ENCODE measurements at regions not wholly inside any gene's neighbourhood (a gene's known extent, or its start where the extent isn't known, plus 50 kb on each side); places are given as distances from the start of the nearest gene placed in this dataset.
"Not testable (repeated sequence)": the region's sequence is repeated elsewhere in the genome, so short reads cannot be mapped to it uniquely, and the experiment has no call there.

DNA sequence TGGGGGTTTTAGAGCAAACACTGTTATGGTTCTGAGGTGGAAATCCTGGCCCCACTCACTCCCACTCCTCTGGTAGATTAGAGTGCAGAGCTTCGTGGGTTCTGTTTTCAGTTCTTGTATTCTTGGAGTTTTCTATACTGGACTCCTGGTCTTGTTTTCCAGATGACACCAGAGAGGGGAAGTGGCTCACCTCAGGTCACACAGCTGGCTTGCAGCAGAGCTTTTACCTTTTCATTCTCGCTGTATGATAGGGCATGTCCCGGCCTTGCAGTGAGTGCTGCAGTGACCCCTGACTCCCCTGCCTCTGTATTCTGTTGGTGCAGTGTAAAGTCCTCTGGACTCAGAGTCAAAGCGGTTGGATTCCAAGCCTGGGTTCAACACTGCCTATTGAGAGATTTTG is 148.9 kb upstream of the MEX3C start:
- TF ChIP-seq, protein P1, sequence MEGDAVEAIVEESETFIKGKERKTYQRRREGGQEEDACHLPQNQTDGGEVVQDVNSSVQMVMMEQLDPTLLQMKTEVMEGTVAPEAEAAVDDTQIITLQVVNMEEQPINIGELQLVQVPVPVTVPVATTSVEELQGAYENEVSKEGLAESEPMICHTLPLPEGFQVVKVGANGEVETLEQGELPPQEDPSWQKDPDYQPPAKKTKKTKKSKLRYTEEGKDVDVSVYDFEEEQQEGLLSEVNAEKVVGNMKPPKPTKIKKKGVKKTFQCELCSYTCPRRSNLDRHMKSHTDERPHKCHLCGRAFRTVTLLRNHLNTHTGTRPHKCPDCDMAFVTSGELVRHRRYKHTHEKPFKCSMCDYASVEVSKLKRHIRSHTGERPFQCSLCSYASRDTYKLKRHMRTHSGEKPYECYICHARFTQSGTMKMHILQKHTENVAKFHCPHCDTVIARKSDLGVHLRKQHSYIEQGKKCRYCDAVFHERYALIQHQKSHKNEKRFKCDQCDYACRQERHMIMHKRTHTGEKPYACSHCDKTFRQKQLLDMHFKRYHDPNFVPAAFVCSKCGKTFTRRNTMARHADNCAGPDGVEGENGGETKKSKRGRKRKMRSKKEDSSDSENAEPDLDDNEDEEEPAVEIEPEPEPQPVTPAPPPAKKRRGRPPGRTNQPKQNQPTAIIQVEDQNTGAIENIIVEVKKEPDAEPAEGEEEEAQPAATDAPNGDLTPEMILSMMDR (IDR thresholded peaks at IDR 0.05), result no peak
- no peak for TF ChIP-seq POLR2A (IDR thresholded peaks at IDR 0.05; ENCODE audit: low read depth)
- TF ChIP-seq EP300 (IDR thresholded peaks at IDR 0.05), result no peak
- TF ChIP-seq POLR2AphosphoS5 (IDR thresholded peaks at IDR 0.05), result no peak
- WGBS, result 75% methylated on average over 4 of the region's 4 CpGs

DNA sequence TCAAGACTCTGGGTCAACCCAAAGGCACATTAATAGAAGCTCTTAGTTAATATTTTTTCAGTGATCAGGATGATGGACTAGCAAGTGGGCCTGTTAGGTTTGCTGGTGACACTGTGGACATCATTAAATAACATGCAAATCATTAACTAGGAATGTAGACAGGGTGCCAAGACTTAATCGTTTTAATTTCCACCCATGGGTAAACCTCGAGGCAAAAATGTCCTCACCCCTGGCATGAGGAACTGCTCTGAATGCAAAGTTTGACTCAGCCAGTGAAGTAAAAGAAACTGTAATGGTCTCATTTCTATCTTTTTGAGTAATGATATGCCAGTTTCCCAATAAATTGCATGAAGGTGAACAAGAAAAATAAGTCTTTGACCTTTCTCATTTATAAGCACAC is 152.6 kb upstream of the MEX3C start:
- intact Hi-C loops (cut with DNase I), result no loop called here

More for the DNA sequence above, 148.9 kb upstream of the MEX3C start:
- Histone ChIP-seq H3K36me3 (no peaks in the 10 kb centered on the region), H3K4me1 (no peaks in the 10 kb centered on the region), H3K4me3 (no peak overlapping the region), H3K9me3 (peaks cover 0 to 14% (median 0%) of the 10 kb centered on the region in 4 donors), H3K27ac (replicated peaks in 1 of 4) (no peak overlapping the region), H3K27me3 (no peaks in the 10 kb centered on the region)
- intact Hi-C loops (cut with DNase I), result no loop called here
- DNase-seq (ENCODE audit: extremely low spot score), result no peak

DNA sequence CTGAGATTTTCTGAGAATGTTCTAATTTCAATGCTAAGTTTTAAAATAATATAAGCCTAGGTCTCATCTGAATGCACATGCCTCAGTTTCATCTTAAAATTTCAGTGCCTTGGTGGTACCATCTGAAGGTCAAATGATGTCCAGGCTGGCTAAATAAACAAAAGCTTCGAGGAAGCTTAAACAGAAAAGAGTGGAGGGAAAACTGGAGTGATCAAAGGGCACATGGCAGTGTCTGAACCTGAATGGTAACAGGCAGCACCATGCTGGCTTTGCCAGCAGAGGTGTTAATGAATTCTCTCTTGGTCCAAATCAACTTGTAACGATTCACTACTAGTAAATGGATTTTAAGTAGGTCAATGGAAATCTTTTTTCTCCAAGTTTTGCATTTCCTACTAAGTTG is 158.4 kb upstream of the MEX3C start:
- no peak for DNase-seq (ENCODE audit: extremely low spot score)
- TF ChIP-seq POLR2AphosphoS5 (IDR thresholded peaks at IDR 0.05) (no peak), POLR2A (IDR thresholded peaks at IDR 0.05; ENCODE audit: low read depth) (no peak), EP300 (IDR thresholded peaks at IDR 0.05) (no peak)
- TF ChIP-seq, protein P1 (IDR thresholded peaks at IDR 0.05), result no peak
- H3K36me3 ChIP-seq, result no peaks in the 10 kb centered on the region
- WGBS, result 37% methylated on average over 2 of the region's 2 CpGs
- no peak overlapping the region for H3K4me3 ChIP-seq
- no peaks in the 10 kb centered on the region for H3K9me3 ChIP-seq
- H3K27ac ChIP-seq (replicated peaks in 1 of 4), result no peak overlapping the region
- intact Hi-C loops (cut with DNase I), result no loop called here
- H3K4me1 ChIP-seq, result peaks cover 0 to 1% (median under 1%) of the 10 kb centered on the region in 4 donors
- H3K27me3 ChIP-seq, result no peaks in the 10 kb centered on the region

More for the DNA sequence above, 152.6 kb upstream of the MEX3C start:
- Histone ChIP-seq H3K36me3 (no peaks in the 10 kb centered on the region), H3K4me1 (no peaks in the 10 kb centered on the region), H3K9me3 (peaks cover 0 to 6% (median 0%) of the 10 kb centered on the region in 4 donors), H3K27me3 (no peaks in the 10 kb centered on the region), H3K4me3 (no peak overlapping the region), H3K27ac (replicated peaks in 1 of 4) (no peak overlapping the region)
- TF ChIP-seq POLR2A (IDR thresholded peaks at IDR 0.05; ENCODE audit: low read depth), result no peak
- DNase-seq (ENCODE audit: extremely low spot score), result no peak
- 50% methylated on average over 2 of the region's 2 CpGs for WGBS

GRCh38 chr18:51360301-51360700 is 162.8 kb upstream of the MEX3C start:
- DNase-seq (ENCODE audit: extremely low spot score); H3K9me3 ChIP-seq; H3K27me3 ChIP-seq; H3K36me3 ChIP-seq; H3K4me3 ChIP-seq; intact Hi-C loops (cut with DNase I); H3K27ac ChIP-seq (replicated peaks in 1 of 4): not testable (repeated sequence)
- peaks cover 10% of the 10 kb centered on the region in 4 donors for H3K4me1 ChIP-seq
- WGBS, result 92% methylated on average over 7 of the region's 10 CpGs

- intact Hi-C loops (cut with DNase I), result no loop called here
- 56% methylated on average over 6 of the region's 6 CpGs for WGBS
- H3K4me3 ChIP-seq, result no peak overlapping the region
- no peak for DNase-seq (ENCODE audit: extremely low spot score)
- peak overlapping the region in 1 of 4 donors; percentile 11 for H3K27ac ChIP-seq (replicated peaks in 1 of 4)
- H3K27me3 ChIP-seq, result no peaks in the 10 kb centered on the region
- H3K36me3 ChIP-seq, result no peaks in the 10 kb centered on the region
- no peaks in the 10 kb centered on the region for H3K9me3 ChIP-seq
- peaks cover 10% of the 10 kb centered on the region in 4 donors for H3K4me1 ChIP-seq
- TF ChIP-seq, protein P1 (IDR thresholded peaks at IDR 0.05), result no peak
- peak in 1 of 2 donors; percentile 8 for TF ChIP-seq POLR2AphosphoS5 (IDR thresholded peaks at IDR 0.05)
Measured at GRCh38 chr18:51361130-51361860, 163.8 kb upstream of the MEX3C start.

DNA sequence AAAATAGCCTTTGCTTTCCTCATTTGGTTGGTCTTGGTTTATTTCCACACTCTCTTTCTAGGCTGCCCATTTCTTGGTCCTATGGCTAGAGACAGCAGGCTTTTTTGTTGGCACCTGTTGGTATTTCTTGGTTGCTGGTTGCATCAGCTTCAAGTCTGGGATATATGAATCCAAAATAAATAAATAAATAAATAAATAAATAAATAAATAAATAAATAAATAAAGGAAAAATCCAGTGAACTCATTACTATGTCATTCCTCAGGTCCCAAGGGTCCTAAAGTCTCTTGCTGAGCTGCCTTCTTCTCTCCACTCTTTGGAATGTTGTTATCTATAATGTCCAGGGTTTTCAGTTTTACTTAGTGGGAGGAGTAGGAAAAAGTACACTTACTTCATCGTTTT is 165.9 kb upstream of the MEX3C start:
- WGBS, result 68% methylated on average over 1 of the region's 1 CpG
- no peak overlapping the region for H3K4me3 ChIP-seq
- H3K27ac ChIP-seq (replicated peaks in 1 of 4), result no peak overlapping the region
- no peak for DNase-seq (ENCODE audit: extremely low spot score)
- no peaks in the 10 kb centered on the region for H3K36me3 ChIP-seq
- no peaks in the 10 kb centered on the region for H3K27me3 ChIP-seq
- peaks cover 10% of the 10 kb centered on the region in 4 donors for H3K4me1 ChIP-seq
- H3K9me3 ChIP-seq, result no peaks in the 10 kb centered on the region
- TF ChIP-seq POLR2AphosphoS5 (IDR thresholded peaks at IDR 0.05) (no peak), EP300 (IDR thresholded peaks at IDR 0.05) (no peak), POLR2A (IDR thresholded peaks at IDR 0.05; ENCODE audit: low read depth) (no peak)
- TF ChIP-seq, protein P1 (IDR thresholded peaks at IDR 0.05), result no peak
- intact Hi-C loops (cut with DNase I), result no loop called here

Data from esophagus muscularis mucosa (tissue), 4 donors.